ENCODE measurements at regions not wholly inside any gene's neighbourhood (a gene's known extent, or its start where the extent isn't known, plus 50 kb on each side); places are given as distances from the start of the nearest gene placed in this dataset.

GRCh38 chr10:5581670-5582566 lies 57.2 kb downstream of the CALML3 start:
- H3K27ac ChIP-seq (ENCODE audit: insufficient read length, low read depth, low read length), result no peak overlapping the region
- H3K9ac ChIP-seq (ENCODE audit: extremely low read depth, insufficient read length, low read length), result no peak overlapping the region
- no peak overlapping the region for H3K18ac ChIP-seq (ENCODE audit: insufficient read length, low read depth, low read length)
- H4K5ac ChIP-seq (ENCODE audit: insufficient read length, low read depth, low read length), result no peak overlapping the region
- H3K56ac ChIP-seq (ENCODE audit: insufficient read length, low read depth, low read length), result no peak overlapping the region
- H4K20me1 ChIP-seq (ENCODE audit: control insufficient read depth, insufficient read depth, insufficient read length), result no peaks in the 10 kb centered on the region
- H3K4me2 ChIP-seq (ENCODE audit: insufficient read depth, insufficient read length, low read length), result no peak overlapping the region
- no peaks in the 10 kb centered on the region for H3K79me2 ChIP-seq (ENCODE audit: insufficient read depth, low read length)
- no peak overlapping the region for H4K91ac ChIP-seq (ENCODE audit: insufficient read length, low read depth, low read length)
- H3K23me2 ChIP-seq (ENCODE audit: insufficient read length, low read depth, low read length, poor library complexity, severe bottlenecking), result no peaks in the 10 kb centered on the region
- H3K14ac ChIP-seq (ENCODE audit: insufficient read depth, low read length), result no peak overlapping the region
- no peak overlapping the region for H2BK12ac ChIP-seq (ENCODE audit: insufficient read length, low read depth, low read length)
- no peaks in the 10 kb centered on the region for H3K79me1 ChIP-seq (ENCODE audit: insufficient read depth, low read depth, low read length, poor library complexity, severe bottlenecking)
- H3K27ac Mint-ChIP-seq, result no peak overlapping the region
- H3K4me1 Mint-ChIP-seq, result peaks cover 32 to 39% of the 10 kb centered on the region in 2 experiments
- H3K36me3 Mint-ChIP-seq (ENCODE audit: insufficient read depth in 1 of 3, low read depth in 3 of 3), result peaks cover 0 to 6% (median 0%) of the 10 kb centered on the region in 3 experiments; a peak in 1 of 7 replicates
- H2BK120ac ChIP-seq (ENCODE audit: low read depth, low read length, poor library complexity, severe bottlenecking), result no peak overlapping the region
- H3K4me3 Mint-ChIP-seq, result no peak overlapping the region
- no peak overlapping the region for H3K23ac ChIP-seq (ENCODE audit: insufficient read length, low read depth, low read length)
- H3K9me3 ChIP-seq (ENCODE audit: control insufficient read depth, low read depth, low read length), result no peaks in the 10 kb centered on the region
- peaks cover 6% of the 10 kb centered on the region; the same call in 1 of the 2 replicates for H3K4me1 ChIP-seq (ENCODE audit: insufficient read depth, low read length)
- no peak overlapping the region for H2BK5ac ChIP-seq (ENCODE audit: insufficient read length, low read length)
- WGBS (ENCODE audit: extremely low coverage, insufficient read length, low lambda C conversion rate), result no CpG with 5 or more reads among the region's 11 CpGs
- no peak overlapping the region for H3T11ph ChIP-seq (ENCODE audit: low read length)
- no peak overlapping the region for H2BK15ac ChIP-seq (ENCODE audit: low read depth, low read length)
- H2BK20ac ChIP-seq (ENCODE audit: low read depth, low read length, poor library complexity, severe bottlenecking), result no peak overlapping the region
- no peak overlapping the region for H3K4ac ChIP-seq (ENCODE audit: low read depth, low read length)
- no peaks in the 10 kb centered on the region for H3K27me3 ChIP-seq (ENCODE audit: insufficient read depth, low read length)
- no peak overlapping the region for H2AFZ ChIP-seq (ENCODE audit: low read length)
- no peak overlapping the region for H2AK5ac ChIP-seq (ENCODE audit: insufficient read length, low read length)
- DNase-seq, result no peak
- peaks cover 0 to 7% of the 10 kb centered on the region in 2 experiments; a peak in 2 of 5 replicates for H3K9me3 Mint-ChIP-seq
- peaks cover 6% of the 10 kb centered on the region for H3K27me3 Mint-ChIP-seq (ENCODE audit: low read depth)
- H4K8ac ChIP-seq (replicated peaks; ENCODE audit: insufficient read length, low read depth, low read length), result no peak overlapping the region
- no peak for TF ChIP-seq CTCF (conservative IDR thresholded peaks at IDR 0.05)
